ENCODE measurements at regions not wholly inside any gene's neighbourhood (a gene's known extent, or its start where the extent isn't known, plus 50 kb on each side); places are given as distances from the start of the nearest gene placed in this dataset.

DNA sequence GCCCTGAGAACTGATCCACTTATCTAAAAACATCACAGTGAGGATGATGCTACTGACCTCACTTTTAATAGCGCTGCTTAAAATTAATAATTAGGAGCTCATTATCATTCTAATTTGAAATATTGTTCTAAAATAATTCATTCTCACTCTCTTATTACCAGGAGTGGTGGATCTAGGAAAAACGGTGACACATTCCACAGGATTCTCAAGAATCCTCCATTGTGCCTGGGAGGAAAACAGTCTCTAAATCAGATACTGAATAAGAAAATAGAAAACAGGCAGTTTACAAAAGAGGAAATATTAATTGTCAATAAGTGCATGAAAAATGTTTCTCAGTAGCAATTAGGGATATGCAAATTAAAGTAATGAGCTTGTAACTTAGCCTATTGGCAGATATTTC, 187.4 kb downstream of the TENT5A start:
- no peak for DNase-seq (ENCODE audit: low spot score)
- in situ Hi-C loops (cut with MboI; ENCODE audit: low sequenced_read_pairs, unreplicated experiment): no loop called here
- no peak for TF ChIP-seq CTCF (IDR thresholded peaks at IDR 0.05; ENCODE audit: borderline replicate concordance, control extremely low read depth, extremely low read depth, insufficient read depth, missing control alignments)

- in situ Hi-C loops (cut with MboI; ENCODE audit: low sequenced_read_pairs, unreplicated experiment): no loop called here
- TF ChIP-seq CTCF (IDR thresholded peaks at IDR 0.05; ENCODE audit: borderline replicate concordance, control extremely low read depth, extremely low read depth, insufficient read depth, missing control alignments): no peak
- DNase-seq (ENCODE audit: low spot score): no peak
Observed at GRCh38 chr6:81564470-81565068, 187.9 kb downstream of the TENT5A start.

GRCh38 chr6:81562169-81562568, 190.3 kb downstream of the TENT5A start:
- in situ Hi-C loops (cut with MboI; ENCODE audit: low sequenced_read_pairs, unreplicated experiment): no loop called here
- no peak for TF ChIP-seq CTCF (IDR thresholded peaks at IDR 0.05; ENCODE audit: borderline replicate concordance, control extremely low read depth, extremely low read depth, insufficient read depth, missing control alignments)
- DNase-seq (ENCODE audit: low spot score): no peak

DNA sequence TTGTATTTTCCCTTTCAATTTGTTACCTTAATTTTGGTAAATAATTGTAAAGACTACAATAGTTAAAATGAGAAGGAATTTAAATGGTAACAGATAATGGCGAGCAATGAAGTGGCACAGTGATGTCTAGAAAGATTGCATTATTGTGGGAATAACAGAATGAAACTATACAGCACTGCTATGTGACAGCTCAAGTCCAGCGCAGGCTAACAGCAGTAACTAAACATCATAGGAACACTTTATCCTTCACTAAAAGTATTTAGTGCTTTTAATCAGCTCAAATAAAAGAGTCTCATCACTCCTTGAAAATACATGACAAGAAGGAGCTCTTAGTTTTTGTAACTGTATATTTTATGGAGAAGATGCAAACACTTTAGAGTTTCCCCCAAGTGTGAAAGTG, 190.8 kb downstream of the TENT5A start:
- no peak for DNase-seq (ENCODE audit: low spot score)
- no peak for TF ChIP-seq CTCF (IDR thresholded peaks at IDR 0.05; ENCODE audit: borderline replicate concordance, control extremely low read depth, extremely low read depth, insufficient read depth, missing control alignments)
- in situ Hi-C loops (cut with MboI; ENCODE audit: low sequenced_read_pairs, unreplicated experiment): no loop called here

DNA sequence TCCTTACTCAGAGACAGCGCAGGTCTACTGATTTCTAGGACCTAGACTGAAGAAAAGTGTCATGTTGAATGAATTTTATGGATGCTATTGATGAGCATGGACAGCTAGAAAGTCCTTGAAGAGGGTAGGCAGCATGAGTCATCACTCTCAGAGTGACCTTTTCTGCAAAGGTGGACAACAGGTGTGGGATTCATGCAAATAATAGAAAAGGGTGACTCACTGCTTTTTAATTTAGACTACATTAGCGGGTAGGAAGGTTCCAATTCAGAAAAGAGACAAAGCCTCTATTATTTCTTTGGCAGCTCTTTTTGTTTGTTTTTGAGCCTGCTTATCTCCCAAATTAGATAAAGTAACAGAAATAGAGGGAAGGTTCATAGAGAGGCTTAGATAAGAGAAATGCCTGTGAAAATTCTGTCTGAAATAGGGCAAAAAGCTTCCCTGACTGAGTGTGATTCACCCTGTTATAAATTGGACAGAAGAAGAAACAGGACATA, 191.4 kb downstream of the TENT5A start:
- no peak for DNase-seq (ENCODE audit: low spot score)
- in situ Hi-C loops (cut with MboI; ENCODE audit: low sequenced_read_pairs, unreplicated experiment): no loop called here

DNA sequence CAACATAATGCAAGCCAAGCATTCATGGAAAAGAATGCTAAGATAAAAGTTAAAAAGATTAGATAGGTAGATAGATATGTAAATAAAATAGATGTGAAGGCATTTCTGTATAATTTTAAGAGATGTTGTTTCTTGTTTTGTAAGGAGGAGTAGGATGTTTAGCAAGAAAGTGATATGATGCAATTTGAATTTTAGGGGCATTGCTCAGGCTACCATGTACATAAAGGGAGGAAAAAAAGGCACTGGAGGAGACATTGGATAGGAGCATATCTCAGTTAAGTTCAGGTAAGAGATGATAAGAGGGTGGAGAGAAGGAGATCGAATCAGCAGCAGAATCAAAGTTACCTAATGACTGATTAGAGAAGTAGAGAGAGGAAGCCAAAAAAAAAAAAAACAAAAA, 194.7 kb downstream of the TENT5A start:
- in situ Hi-C loops (cut with MboI; ENCODE audit: low sequenced_read_pairs, unreplicated experiment): no loop called here
- no peak for DNase-seq (ENCODE audit: low spot score)
- TF ChIP-seq CTCF (IDR thresholded peaks at IDR 0.05; ENCODE audit: borderline replicate concordance, control extremely low read depth, extremely low read depth, insufficient read depth, missing control alignments): no peak

More for the DNA sequence above, 191.4 kb downstream of the TENT5A start:
- no peak for TF ChIP-seq CTCF (IDR thresholded peaks at IDR 0.05; ENCODE audit: borderline replicate concordance, control extremely low read depth, extremely low read depth, insufficient read depth, missing control alignments)

Measured in GM13976 (cell line).